ENCODE measurements at regions not wholly inside any gene's neighbourhood (a gene's known extent, or its start where the extent isn't known, plus 50 kb on each side); places are given as distances from the start of the nearest gene placed in this dataset.

GRCh38 chr6:43936476-43936875 is 166.5 kb downstream of the VEGFA start:
- TF ChIP-seq CTCF (IDR thresholded peaks at IDR 0.05 in 2 of 3, conservative IDR thresholded peaks at IDR 0.05 in 1 of 3; ENCODE audit: borderline replicate concordance in 1 of 3, insufficient read depth in 1 of 3, low read depth in 2 of 3, low read length in 2 of 3) (no peak), FOSL1 (IDR thresholded peaks at IDR 0.05; ENCODE audit: low read depth) (no peak), MAX (IDR thresholded peaks at IDR 0.05) (no peak), POLR2A (IDR thresholded peaks at IDR 0.05; ENCODE audit: borderline replicate concordance, extremely low read depth, insufficient read depth, insufficient read length) (no peak), JUND (IDR thresholded peaks at IDR 0.05) (no peak), YY1 (IDR thresholded peaks at IDR 0.05; ENCODE audit: extremely low read depth, insufficient replicate concordance, low read depth, low read length) (no peak), EZH2 (IDR thresholded peaks at IDR 0.05) (no peak), REST (IDR thresholded peaks at IDR 0.05; ENCODE audit: low read depth) (no peak), RAD21 (IDR thresholded peaks at IDR 0.05; ENCODE audit: low read depth) (no peak)

Measured in HCT116 (cell line).